ENCODE measurements at regions not wholly inside any gene's neighbourhood (a gene's known extent, or its start where the extent isn't known, plus 50 kb on each side); places are given as distances from the start of the nearest gene placed in this dataset.

DNA sequence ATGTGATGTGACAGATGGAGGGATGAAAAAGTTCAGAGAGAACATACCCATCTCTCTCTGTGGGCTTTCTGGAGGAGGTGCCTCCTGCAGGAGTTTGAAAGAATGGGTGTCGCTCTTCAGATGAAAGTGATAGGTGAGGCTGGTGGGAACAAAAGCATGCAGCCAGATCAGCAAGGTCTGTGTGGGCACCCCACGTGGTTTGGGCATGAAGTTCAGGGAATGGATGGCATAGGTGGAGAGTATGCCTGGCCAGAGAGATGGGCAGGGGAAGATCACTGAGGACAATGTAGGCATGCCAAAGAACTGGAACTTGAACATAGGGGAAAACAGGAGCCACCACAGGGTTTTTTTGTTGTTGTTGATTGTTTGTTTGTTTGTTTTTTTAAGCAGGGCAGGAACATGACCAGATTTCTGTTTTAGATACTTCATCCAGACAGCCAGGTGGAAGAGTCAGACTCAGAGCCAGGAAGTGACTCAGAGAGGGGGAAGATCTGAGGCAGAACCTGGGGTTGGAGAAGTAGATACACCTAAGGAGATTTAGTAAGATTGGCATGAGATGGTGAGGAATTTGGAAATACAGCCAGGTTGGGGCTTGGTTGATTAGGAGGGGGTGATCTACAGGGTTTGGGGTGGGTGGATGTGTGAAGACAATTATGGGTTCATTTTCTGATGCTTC is 64.8 kb upstream of the CLSTN2 start:
- no peak for DNase-seq

DNA sequence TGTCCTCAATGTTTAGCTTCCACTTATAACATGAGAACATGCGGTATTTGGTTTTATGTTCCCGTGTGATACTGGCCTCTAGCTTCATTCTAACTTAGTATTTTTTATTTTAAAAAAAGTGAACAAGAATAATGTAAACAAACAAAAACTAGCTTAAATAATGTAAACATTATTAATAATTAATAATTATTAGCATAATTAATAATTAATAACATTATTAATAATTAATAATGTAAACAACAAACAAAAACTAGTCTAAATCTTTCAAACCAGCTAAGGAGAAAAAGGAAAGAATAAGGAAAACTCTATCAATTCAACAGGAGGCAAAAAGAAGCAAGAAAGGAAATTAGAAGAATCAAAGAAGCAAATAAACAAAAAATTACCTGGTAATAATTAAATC is 66.2 kb upstream of the CLSTN2 start:
- DNase-seq = no peak

DNA sequence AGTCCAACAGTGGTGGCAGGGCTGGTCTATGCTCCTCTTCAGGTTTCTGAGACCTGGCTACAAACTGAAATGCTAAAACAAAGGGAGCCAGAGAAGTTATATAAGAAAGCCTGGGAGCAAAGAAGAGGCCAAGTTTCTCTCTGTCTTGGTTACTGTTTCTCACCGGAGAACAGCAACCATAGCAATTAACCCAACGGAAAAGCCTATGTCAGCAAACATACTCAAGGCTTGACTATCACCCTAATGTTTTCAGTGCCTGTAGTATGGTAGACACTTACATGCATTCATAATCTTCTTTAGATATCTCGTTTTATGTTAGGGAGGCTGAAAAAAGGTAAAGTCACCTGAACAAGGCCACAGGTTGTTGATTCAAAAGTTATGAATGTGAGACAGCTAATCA is 86.3 kb upstream of the CLSTN2 start:
- no peak for DNase-seq

GRCh38 chr3:139846729-139847128 is 88.3 kb upstream of the CLSTN2 start:
- DNase-seq = no peak

- DNase-seq = no peak
Measured at GRCh38 chr3:139839659-139840058, 95.3 kb upstream of the CLSTN2 start.

DNA sequence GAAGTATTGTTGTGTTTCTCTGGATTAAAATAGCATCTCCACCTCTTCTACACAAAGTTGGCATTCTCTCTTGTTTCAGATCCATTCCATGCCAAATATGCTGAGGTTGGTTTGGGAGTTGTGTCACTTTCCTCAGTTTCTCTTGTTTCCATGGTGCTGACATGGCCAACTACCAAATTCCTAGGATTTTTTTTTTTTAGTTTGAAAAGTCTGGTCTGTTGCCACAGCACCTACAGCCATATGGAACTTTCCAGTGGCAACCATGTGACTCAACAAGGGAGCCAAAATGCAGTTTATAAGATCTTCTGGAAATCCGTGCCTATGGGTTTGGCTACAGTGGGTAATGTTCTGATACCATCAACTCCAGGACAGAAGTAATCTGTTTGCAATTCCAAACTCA is 96.0 kb upstream of the CLSTN2 start:
- DNase-seq = no peak

- no peak for DNase-seq
Measured at GRCh38 chr3:139838269-139838957, 96.6 kb upstream of the CLSTN2 start.

DNA sequence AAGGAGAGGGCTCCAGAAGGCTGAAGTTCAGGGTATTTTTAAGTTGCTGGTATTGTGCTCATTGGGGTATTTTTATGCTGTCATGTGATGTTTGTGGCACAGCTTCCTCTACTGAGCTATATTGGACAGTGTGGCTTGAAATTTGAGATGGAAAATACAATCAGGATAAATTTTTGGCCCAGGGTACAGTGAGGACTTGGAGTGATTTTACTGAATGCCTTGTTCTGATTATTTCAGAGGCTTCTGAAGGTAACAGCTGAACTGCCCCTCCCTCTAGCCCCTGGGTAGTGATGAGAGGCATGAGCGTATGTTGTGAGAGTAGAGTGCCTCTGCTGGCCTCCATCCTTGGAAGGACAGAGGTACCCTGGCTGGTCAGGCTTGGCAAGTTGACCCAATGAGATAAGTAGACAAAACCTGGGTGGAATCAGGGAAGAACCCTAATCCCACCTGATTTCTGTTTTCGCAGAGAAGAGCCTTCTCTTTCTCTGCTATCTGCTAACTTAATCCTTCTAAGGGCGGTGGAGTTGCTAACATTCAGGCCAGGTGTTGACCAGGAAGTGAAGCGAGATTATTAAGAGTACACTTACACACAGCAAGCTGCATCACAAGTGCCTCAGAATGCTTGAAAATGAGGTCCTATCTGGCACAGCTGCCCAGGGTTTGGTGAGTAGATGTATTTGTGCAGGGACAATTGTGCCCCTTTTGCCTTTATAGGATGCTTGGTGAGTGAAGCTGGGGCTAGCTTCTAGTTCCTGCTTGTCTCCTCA is 98.1 kb upstream of the CLSTN2 start:
- DNase-seq = no peak

- no peak for DNase-seq
Measured at GRCh38 chr3:139835830-139836683, 98.9 kb upstream of the CLSTN2 start.

GRCh38 chr3:139832998-139833397 is 102.0 kb upstream of the CLSTN2 start:
- no peak for DNase-seq

DNA sequence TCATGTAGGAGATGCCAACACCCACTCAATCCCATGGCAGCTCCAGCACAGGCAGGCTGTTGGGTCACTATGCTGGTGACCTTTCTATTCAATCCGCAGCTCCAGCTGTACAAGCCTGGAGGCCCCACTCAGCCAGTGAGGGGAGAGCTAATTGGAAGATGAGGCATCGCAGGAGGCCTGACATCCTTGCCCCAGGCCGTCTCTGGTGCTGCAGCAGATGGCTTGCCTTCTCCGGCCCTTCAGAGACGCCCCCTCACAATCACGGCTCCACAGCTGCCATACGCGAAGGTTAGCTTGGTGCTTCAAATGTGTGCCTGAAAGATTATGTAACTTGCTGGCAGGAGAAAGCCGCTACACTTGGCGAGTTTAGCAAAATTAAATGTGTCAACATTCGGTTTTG is 104.2 kb upstream of the CLSTN2 start:
- no peak for DNase-seq

GRCh38 chr3:139827833-139828232 is 107.2 kb upstream of the CLSTN2 start:
- DNase-seq = no peak

DNA sequence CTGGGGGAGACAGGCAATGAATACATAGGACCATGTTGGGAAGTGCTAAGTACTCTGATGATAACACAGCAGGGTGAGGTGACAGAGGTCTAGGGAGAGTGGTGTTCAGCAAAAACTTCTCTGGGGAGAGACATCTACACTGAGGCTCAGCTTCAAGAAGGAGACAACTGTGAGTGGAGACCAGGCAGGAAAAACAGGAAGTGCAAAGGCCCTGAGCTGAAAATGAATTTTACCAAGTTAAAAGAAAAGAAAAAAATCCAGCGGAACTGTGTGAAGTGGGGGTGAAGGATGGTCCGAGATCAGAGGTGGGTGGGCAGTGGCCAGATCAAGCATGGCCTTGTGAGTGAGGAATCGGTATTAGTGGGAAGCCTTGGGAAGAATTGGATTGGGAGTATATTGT is 110.1 kb upstream of the CLSTN2 start:
- no peak for DNase-seq

DNA sequence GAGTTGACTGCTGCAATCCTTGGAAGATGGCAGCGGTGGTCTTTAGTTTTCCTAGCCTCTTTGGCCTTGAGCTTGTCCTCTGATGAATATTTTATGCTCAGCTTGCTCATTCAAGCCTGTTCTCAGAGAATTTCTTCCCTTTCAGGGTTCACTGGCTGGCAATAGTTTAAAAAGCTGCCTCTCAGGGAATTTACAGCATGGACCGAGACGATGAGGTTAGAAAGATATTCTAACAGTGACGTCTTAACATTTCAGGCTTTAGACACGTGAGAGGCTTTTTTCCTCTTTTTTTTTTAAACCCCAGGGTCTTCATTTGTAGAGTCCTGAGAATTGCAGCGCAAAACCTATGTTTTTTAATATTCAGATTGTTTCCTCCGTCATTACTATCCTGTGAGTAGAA is 120.3 kb upstream of the CLSTN2 start:
- DNase-seq = no peak

- no peak for DNase-seq
Measured at GRCh38 chr3:139811331-139811730, 123.7 kb upstream of the CLSTN2 start.

DNA sequence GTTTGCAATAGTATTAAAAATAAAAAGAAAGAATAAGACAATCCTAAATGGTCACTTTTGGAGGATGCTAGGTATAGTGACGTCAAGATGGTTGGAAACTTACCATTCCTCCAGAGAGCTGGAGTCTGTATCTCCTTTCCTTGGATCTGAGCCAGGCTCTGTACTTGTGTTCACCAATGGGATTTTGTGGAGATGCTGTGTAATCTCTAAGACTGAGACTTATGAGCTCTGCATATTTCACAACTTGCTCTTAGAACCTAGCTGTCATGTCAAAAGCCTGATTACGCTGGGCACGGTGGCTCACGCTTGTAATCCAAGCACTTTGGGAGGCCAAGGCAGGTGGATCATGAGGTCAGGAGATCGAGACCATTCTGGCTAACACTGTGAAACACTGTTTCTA is 126.8 kb upstream of the CLSTN2 start:
- DNase-seq = no peak

GRCh38 chr3:139803294-139803693 is 125.5 kb upstream of the NMNAT3 start:
- no peak for DNase-seq

- peak; percentile 55 for DNase-seq
Measured at GRCh38 chr3:139797724-139798343, 120.1 kb upstream of the NMNAT3 start.

- DNase-seq = no peak
Measured at GRCh38 chr3:139794469-139795265, 116.9 kb upstream of the NMNAT3 start.

DNA sequence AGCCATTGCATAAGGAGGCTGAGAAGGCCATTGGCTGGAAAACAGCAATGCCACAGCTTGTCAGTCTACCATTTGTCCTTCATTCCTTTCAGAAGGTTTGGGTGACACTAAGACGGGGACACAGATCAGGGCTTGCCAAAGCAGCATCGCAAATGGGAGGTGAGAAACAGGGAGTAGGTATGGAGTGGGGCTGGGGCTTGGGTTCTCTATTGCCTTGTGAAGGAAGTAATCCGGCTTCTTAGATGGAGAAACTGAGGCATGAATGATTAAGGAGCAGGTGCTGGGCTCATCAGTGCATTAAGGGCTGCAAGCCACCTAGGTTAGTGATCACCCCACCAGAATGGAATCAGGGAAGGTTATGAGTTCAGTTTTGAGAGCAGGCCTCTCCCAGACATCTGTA is 115.6 kb upstream of the NMNAT3 start:
- DNase-seq = no peak

GRCh38 chr3:139780593-139780992 is 102.8 kb upstream of the NMNAT3 start:
- DNase-seq = no peak
